ENCODE measurements at regions not wholly inside any gene's neighbourhood (a gene's known extent, or its start where the extent isn't known, plus 50 kb on each side); places are given as distances from the start of the nearest gene placed in this dataset.

GRCh38 chr13:29994911-29995595, 144.6 kb upstream of the UBL3 start:
- FAIRE-seq = no peak

- FAIRE-seq = no peak
Measured at GRCh38 chr13:29993716-29994488, 143.5 kb upstream of the UBL3 start.

GRCh38 chr13:29993196-29993595, 142.8 kb upstream of the UBL3 start:
- FAIRE-seq = no peak

- FAIRE-seq = no peak
Measured at GRCh38 chr13:29991343-29991742, 140.9 kb upstream of the UBL3 start.

- FAIRE-seq = no peak
Measured at GRCh38 chr13:29987340-29987739, 136.9 kb upstream of the UBL3 start.

- no peak for FAIRE-seq
Measured at GRCh38 chr13:29980339-29980738, 129.9 kb upstream of the UBL3 start.

GRCh38 chr13:29978211-29978610, 127.8 kb upstream of the UBL3 start:
- FAIRE-seq = no peak

GRCh38 chr13:29977476-29978120, 127.2 kb upstream of the UBL3 start:
- no peak for FAIRE-seq

GRCh38 chr13:29976535-29976934, 126.1 kb upstream of the UBL3 start:
- FAIRE-seq = no peak

GRCh38 chr13:29975283-29975682, 124.9 kb upstream of the UBL3 start:
- FAIRE-seq = no peak

- FAIRE-seq = no peak
Measured at GRCh38 chr13:29969286-29969685, 118.9 kb upstream of the UBL3 start.

GRCh38 chr13:29964181-29964845, 113.9 kb upstream of the UBL3 start:
- no peak for FAIRE-seq

- FAIRE-seq = no peak
Measured at GRCh38 chr13:29963089-29963488, 112.7 kb upstream of the UBL3 start.

- no peak for FAIRE-seq
Measured at GRCh38 chr13:29961036-29961670, 110.7 kb upstream of the UBL3 start.

- FAIRE-seq = no peak
Measured at GRCh38 chr13:29959603-29960002, 109.2 kb upstream of the UBL3 start.

- no peak for FAIRE-seq
Measured at GRCh38 chr13:29959086-29959485, 108.7 kb upstream of the UBL3 start.

- no peak for FAIRE-seq
Measured at GRCh38 chr13:29958476-29958875, 108.1 kb upstream of the UBL3 start.

- FAIRE-seq = no peak
Measured at GRCh38 chr13:29957320-29957719, 106.9 kb upstream of the UBL3 start.

GRCh38 chr13:29956853-29957252, 106.4 kb upstream of the UBL3 start:
- FAIRE-seq = no peak

- FAIRE-seq = no peak
Measured at GRCh38 chr13:29955137-29955650, 104.8 kb upstream of the UBL3 start.

GRCh38 chr13:29954082-29955028, 103.9 kb upstream of the UBL3 start:
- FAIRE-seq = no peak

GRCh38 chr13:29953542-29953941, 103.1 kb upstream of the UBL3 start:
- FAIRE-seq = no peak

Measured in islet of Langerhans (tissue), 1 donor.